ENCODE measurements at regions not wholly inside any gene's neighbourhood (a gene's known extent, or its start where the extent isn't known, plus 50 kb on each side); places are given as distances from the start of the nearest gene placed in this dataset.

DNA sequence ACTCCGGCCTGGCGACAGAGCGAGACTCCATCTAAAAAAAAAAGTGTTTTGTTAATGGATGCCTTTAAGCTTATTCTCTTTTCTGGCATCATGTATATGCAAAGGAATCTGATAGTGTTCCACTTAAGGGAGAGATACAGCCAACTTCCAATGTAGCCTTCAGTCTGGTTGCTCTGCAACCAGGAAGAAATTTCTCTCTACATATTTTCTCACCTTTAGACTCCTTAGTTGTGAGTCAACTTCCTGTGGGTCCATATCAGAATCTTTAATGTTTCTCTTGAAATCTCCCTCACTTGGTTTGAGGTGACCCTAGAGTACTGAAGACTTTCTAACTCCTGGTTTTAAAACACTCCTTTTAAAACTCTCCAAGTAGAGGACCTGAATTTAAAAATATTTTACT lies 340.4 kb downstream of the SLC6A15 start:
- in situ Hi-C loops (cut with HindIII; ENCODE audit: low pct_unique_long_range_greater_than_20kb, low sequenced_read_pairs) = no loop called here
- no peak for DNase-seq (ENCODE audit: low read depth, low spot score)

DNA sequence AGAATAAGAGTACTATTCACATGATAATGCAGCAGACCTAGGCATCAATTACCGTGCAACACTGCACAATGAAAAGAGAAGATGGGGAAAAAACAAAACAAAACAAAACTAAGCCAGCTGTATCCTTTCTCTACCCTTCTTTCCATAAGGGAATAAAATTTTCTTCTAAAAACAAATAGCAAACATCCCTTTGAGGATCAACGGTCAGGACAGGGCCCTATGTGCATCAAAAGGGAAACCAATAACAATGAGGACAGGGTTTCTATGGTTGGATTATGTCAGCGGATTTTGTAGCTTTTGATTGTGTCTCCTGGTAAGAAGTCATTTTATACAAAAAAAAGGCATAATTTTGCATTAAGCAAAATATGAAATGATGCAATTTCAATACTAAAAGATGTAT lies 350.3 kb downstream of the SLC6A15 start:
- in situ Hi-C loops (cut with HindIII; ENCODE audit: low pct_unique_long_range_greater_than_20kb, low sequenced_read_pairs) = no loop called here
- no peak for DNase-seq (ENCODE audit: low read depth, low spot score)

GRCh38 chr12:84561351-84561750 lies 351.2 kb downstream of the SLC6A15 start:
- no peak for DNase-seq (ENCODE audit: low read depth, low spot score)
- in situ Hi-C loops (cut with HindIII; ENCODE audit: low pct_unique_long_range_greater_than_20kb, low sequenced_read_pairs) = no loop called here

DNA sequence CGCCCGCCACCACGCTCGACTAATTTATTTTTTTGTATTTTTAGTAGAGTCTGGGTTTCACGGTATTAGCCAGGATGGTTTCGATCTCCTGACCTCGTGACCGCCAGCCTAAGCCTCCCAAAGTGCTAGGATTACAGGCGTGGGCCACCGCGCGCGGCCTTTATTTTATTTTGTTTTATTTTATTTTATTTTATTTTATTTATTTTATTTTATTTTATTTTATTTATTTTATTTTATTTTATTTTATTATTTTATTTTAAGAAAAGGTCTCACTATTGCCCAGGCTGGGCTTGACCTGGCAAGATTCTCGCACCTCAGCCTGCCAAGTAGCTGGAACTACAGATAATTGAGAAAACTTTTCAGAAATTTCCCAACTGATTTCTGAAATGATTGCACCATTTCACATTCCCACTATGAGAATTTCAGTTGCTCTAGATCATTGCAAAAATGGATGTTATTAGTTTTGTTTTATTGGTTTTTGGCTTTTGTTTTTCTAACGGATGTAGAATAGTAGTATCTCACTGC lies 358.3 kb downstream of the SLC6A15 start:
- in situ Hi-C loops (cut with HindIII; ENCODE audit: low pct_unique_long_range_greater_than_20kb, low sequenced_read_pairs) = no loop called here
- no peak for DNase-seq (ENCODE audit: low read depth, low spot score)

- in situ Hi-C loops (cut with HindIII; ENCODE audit: low pct_unique_long_range_greater_than_20kb, low sequenced_read_pairs) = no loop called here
- no peak for DNase-seq (ENCODE audit: low read depth, low spot score)
Observed at GRCh38 chr12:84553331-84554117, 359.1 kb downstream of the SLC6A15 start.

DNA sequence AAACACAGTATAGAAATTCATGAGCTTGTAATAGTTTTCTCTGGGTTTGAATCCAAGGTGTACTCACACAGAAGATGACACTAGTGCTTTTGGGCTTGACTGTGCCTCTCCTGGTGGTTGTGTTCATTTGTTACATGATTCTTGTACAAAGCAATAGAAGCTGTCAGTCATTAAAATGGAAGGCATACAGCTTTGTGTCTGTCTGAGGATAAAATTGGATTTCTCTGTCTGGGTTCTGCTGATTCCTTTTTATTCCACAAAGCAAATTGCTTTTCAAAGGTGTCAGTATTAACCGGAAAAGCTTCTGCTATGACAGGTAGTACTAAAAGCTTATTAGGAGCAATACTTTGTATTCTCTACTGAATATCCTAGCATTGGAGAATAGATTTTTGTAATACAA lies 361.2 kb downstream of the SLC6A15 start:
- in situ Hi-C loops (cut with HindIII; ENCODE audit: low pct_unique_long_range_greater_than_20kb, low sequenced_read_pairs) = no loop called here

DNA sequence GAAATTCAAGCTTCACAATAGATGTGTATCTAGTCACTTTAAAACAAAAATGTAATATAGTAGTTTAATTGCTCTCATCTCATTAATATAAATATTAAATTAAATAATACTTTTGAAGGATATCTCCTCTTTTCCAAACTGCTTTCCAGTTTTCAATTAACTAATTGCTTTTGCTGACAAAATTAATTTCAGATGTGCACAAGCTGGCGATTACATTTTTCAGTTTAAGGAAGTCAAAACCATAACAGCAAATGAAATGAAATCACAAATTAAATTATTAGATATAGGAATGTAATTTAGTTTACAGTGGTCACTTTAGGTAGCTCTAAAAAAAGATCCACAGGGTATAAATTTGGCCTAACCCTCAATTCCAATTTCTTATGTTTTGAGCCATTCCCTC lies 362.1 kb downstream of the SLC6A15 start:
- no peak for DNase-seq (ENCODE audit: low read depth, low spot score)
- in situ Hi-C loops (cut with HindIII; ENCODE audit: low pct_unique_long_range_greater_than_20kb, low sequenced_read_pairs) = no loop called here

More for the DNA sequence above, 361.2 kb downstream of the SLC6A15 start:
- peak; percentile 11 for DNase-seq (ENCODE audit: low read depth, low spot score)

GRCh38 chr12:84542289-84542688 lies 370.3 kb downstream of the SLC6A15 start:
- DNase-seq (ENCODE audit: low read depth, low spot score) = no peak
- in situ Hi-C loops (cut with HindIII; ENCODE audit: low pct_unique_long_range_greater_than_20kb, low sequenced_read_pairs) = no loop called here

DNA sequence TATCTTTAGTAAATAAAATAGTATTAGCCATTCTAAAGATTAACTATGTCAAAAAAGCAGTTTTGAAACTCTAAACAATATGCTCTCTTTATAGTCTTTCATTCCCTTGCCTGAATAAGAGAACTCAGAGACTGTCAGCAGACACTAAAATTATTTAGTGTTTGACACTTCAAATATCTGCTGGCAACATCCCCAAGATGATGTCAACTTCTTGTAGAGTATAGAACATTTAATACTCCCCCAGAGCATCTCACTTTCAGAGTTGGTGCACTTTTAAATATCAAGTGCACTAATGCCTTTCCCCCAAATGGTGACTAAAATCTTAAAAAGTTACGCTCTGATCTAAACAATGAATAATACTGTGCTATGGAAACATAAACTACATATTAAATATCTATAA lies 374.9 kb downstream of the SLC6A15 start:
- in situ Hi-C loops (cut with HindIII; ENCODE audit: low pct_unique_long_range_greater_than_20kb, low sequenced_read_pairs) = no loop called here
- no peak for DNase-seq (ENCODE audit: low read depth, low spot score)

DNA sequence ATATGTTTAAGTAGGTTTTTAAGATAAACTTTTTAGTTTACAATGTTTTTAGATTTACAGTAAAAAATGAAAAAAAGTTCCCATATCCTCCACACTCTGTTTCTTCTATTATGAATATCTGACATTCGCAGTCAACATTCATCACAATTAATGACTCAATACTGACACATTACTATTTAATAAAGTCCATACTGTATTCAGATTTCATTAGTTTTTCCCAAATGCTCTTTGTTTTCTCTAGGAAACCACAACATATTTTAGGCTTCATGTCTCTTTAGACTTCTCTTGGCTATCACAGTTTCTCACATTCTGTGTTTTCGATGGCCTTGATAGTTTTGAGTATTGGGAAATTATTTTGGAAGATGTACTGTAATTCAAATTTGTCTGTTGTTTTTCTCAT lies 399.8 kb downstream of the SLC6A15 start:
- DNase-seq (ENCODE audit: low read depth, low spot score) = no peak
- in situ Hi-C loops (cut with HindIII; ENCODE audit: low pct_unique_long_range_greater_than_20kb, low sequenced_read_pairs) = no loop called here

GRCh38 chr12:84508851-84509260 lies 403.7 kb downstream of the SLC6A15 start:
- in situ Hi-C loops (cut with HindIII; ENCODE audit: low pct_unique_long_range_greater_than_20kb, low sequenced_read_pairs) = no loop called here
- DNase-seq (ENCODE audit: low read depth, low spot score) = no peak

DNA sequence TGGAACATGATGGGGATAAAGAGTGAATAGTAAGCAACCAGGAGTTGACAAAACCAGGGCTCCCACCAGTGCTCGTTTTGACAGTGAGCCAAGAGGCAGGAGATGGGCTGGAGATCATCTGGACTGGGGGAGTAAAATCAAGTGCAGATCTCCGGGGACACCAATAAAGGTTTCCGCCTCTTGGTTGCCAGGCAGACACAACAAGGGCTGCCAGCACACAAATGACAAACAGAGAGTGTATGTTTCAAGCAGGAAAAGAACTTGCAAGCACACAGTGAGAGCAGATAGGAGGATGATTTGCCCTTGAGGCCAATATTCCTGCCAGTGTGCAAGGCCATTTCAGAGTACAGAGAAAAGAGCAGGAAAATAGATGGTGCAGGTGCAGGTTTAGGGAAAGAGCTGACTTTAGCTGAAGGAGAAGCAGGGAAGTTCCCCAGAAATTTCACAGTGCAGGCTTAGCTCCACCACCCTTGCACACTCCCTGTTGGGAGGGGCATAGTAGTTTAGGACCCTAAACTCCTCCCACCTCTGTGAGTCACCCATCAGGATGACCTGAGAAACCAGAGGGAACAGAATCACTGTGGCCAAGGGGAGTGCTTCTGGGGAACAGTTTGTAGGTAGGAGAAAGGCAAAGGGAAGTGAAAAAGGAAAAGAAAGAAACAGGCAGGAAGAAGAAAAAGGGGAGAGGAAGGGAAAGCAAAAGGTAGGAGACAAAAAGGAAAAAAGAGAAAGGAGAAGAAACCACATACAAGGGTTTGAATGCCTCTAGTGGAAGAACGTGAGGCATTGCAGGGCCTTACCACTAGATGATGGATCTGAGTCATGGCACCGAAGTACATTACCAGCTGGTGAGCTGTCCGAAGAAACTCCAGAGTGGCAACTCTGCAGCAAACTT lies 404.4 kb downstream of the SLC6A15 start:
- in situ Hi-C loops (cut with HindIII; ENCODE audit: low pct_unique_long_range_greater_than_20kb, low sequenced_read_pairs) = no loop called here
- peak; percentile 75 for DNase-seq (ENCODE audit: low read depth, low spot score)

DNA sequence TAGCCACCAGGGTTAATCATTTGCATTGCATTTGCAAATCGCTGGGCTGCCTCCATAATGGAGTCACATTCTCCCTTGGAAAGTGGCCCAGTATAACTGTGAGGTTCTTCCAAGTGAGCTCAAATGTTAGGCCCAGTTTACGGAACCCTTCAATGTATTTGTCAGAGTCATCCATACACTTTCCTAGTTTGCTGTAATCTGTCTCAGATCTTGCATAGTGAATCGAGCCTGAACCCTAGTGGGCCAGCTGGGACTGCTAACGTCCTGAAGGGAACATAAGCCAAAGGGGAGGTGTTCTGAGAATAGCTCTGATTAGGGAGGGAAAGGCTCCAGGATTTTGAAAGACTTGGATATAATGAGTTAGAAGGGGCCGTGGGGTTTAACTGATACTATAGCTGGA lies 406.3 kb downstream of the SLC6A15 start:
- in situ Hi-C loops (cut with HindIII; ENCODE audit: low pct_unique_long_range_greater_than_20kb, low sequenced_read_pairs) = no loop called here
- DNase-seq (ENCODE audit: low read depth, low spot score) = no peak

- in situ Hi-C loops (cut with HindIII; ENCODE audit: low pct_unique_long_range_greater_than_20kb, low sequenced_read_pairs) = no loop called here
- DNase-seq (ENCODE audit: low read depth, low spot score) = peak; percentile 85
Observed at GRCh38 chr12:84502907-84503787, 409.5 kb downstream of the SLC6A15 start.

GRCh38 chr12:84502180-84502860 lies 410.3 kb downstream of the SLC6A15 start:
- in situ Hi-C loops (cut with HindIII; ENCODE audit: low pct_unique_long_range_greater_than_20kb, low sequenced_read_pairs) = no loop called here
- DNase-seq (ENCODE audit: low read depth, low spot score) = no peak

GRCh38 chr12:84497819-84498218 lies 414.8 kb downstream of the SLC6A15 start:
- in situ Hi-C loops (cut with HindIII; ENCODE audit: low pct_unique_long_range_greater_than_20kb, low sequenced_read_pairs) = no loop called here
- peak; percentile 64 for DNase-seq (ENCODE audit: low read depth, low spot score)

DNA sequence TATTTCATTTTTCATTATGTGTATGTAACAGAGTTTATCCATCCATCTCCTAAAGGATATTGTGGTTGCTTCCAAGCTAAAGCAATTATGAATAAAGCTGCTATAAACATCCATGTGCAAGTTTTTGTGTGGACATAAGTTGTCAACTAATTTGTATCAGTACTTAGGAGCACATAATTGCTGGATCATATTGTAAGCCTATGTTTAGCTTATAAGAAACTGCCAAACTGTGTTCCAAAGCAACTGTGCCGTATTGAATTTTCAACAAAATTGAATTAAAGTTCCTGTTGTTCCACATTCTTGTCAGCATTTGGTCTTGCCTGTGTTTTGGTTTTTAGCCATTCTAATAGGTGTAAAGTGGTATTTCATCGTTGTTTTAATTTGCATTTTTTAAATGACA lies 416.9 kb downstream of the SLC6A15 start:
- no peak for DNase-seq (ENCODE audit: low read depth, low spot score)
- in situ Hi-C loops (cut with HindIII; ENCODE audit: low pct_unique_long_range_greater_than_20kb, low sequenced_read_pairs) = no loop called here

Measured in SK-MEL-5 (cell line).